Mesendoderm (in vitro differentiated cells): ENCODE measurements at regions not wholly inside any gene's neighbourhood (a gene's known extent, or its start where the extent isn't known, plus 50 kb on each side); places are given as distances from the start of the nearest gene placed in this dataset.

ENCODE experiments used
- DNase-seq: peaks from one replicate; pipeline ENCODE4 v3.0.0; 2013
- H2AK5ac ChIP-seq: 2 replicates; pipeline ENCODE4 v1.6.1; 2013; ENCODE audit warnings: low read length, inconsistent platforms
- H2BK120ac ChIP-seq: 2 replicates; pipeline ENCODE4 v1.6.1; 2013; ENCODE audit warnings: low read depth, mild to moderate bottlenecking, low read length, moderate library complexity, mixed read lengths
- H2BK15ac ChIP-seq: replicated peaks from 2 replicates; pipeline ENCODE4 v1.6.1; 2013; ENCODE audit warnings: low read depth, mild to moderate bottlenecking, moderate library complexity
- H2BK5ac ChIP-seq: 2 replicates; pipeline ENCODE4 v1.6.1; 2013; ENCODE audit warnings: low read length, inconsistent platforms
- H3K18ac ChIP-seq: 2 replicates; pipeline ENCODE4 v1.6.1; 2013; ENCODE audit warnings: mild to moderate bottlenecking, low read length, mixed read lengths
- H3K23ac ChIP-seq: one replicate; pipeline ENCODE4 v1.6.1; 2013; ENCODE audit warnings: low read length
- H3K27ac ChIP-seq: 2 replicates; pipeline ENCODE4 v1.5.1; 2013; ENCODE audit warnings: low read depth, mild to moderate bottlenecking, inconsistent platforms, low read length, moderate library complexity
- H3K27me3 ChIP-seq: 2 replicates; pipeline ENCODE4 v1.6.1; 2013; ENCODE audit warnings: low read length, control low read depth, mild to moderate bottlenecking, inconsistent platforms; ENCODE audit not compliant: insufficient read depth, poor library complexity
- H3K36me3 ChIP-seq: 2 replicates; pipeline ENCODE4 v1.6.1; 2013; ENCODE audit warnings: low read length, inconsistent platforms; ENCODE audit not compliant: control insufficient read depth, insufficient read depth
- H3K4ac ChIP-seq: one replicate; pipeline ENCODE4 v1.6.1; 2013; ENCODE audit warnings: low read depth, mild to moderate bottlenecking, low read length, moderate library complexity
- H3K4me1 ChIP-seq: 2 replicates; pipeline ENCODE4 v1.6.1; 2013; ENCODE audit warnings: low read depth, low read length, inconsistent platforms; ENCODE audit not compliant: control insufficient read depth
- H3K4me2 ChIP-seq: 2 replicates; pipeline ENCODE4 v1.6.1; 2013; ENCODE audit warnings: low read length
- H3K4me3 ChIP-seq: 2 replicates; pipeline ENCODE4 v1.5.1; 2013; ENCODE audit warnings: mild to moderate bottlenecking, low read length
- H3K56ac ChIP-seq: one replicate; pipeline ENCODE4 v1.6.1; 2013; ENCODE audit warnings: low read length
- H3K79me1 ChIP-seq: 2 replicates; pipeline ENCODE4 v1.6.1; 2013; ENCODE audit warnings: low read length, inconsistent platforms
- H3K79me2 ChIP-seq: 2 replicates; pipeline ENCODE4 v1.6.1; 2013; ENCODE audit warnings: mild to moderate bottlenecking, low read length; ENCODE audit not compliant: control insufficient read depth, insufficient read depth
- H3K9ac ChIP-seq: 2 replicates; pipeline ENCODE4 v1.6.1; 2013; ENCODE audit warnings: low read length, inconsistent platforms
- H4K5ac ChIP-seq: one replicate; pipeline ENCODE4 v1.6.1; 2013; ENCODE audit warnings: low read length
- H4K8ac ChIP-seq: one replicate; pipeline ENCODE4 v1.6.1; 2013; ENCODE audit warnings: low read depth, mild to moderate bottlenecking, control low read depth, low read length, moderate library complexity
- WGBS: extraction: QIAGEN DNeasy Blood & Tissue Kit; methylation state at CpG from one replicate; pipeline ENCODE4 v1.1.7; 2013; ENCODE audit warnings: low lambda C conversion rate, missing lambda C conversion rate; ENCODE audit not compliant: insufficient coverage; ENCODE audit errors: extremely low coverage; 5-methylcytosine and 5-hydroxymethylcytosine counted together

- H3K23ac ChIP-seq = no peak overlapping the region
- no peak overlapping the region for H3K4me3 ChIP-seq
- H3K9ac ChIP-seq = no peak overlapping the region
- H2AK5ac ChIP-seq = no peak overlapping the region
- H2BK120ac ChIP-seq = no peak overlapping the region
- no peaks in the 10 kb centered on the region for H3K79me2 ChIP-seq
- H3K36me3 ChIP-seq = no peaks in the 10 kb centered on the region
- no peak overlapping the region for H2BK15ac ChIP-seq
- no peak overlapping the region for H3K27ac ChIP-seq
- no peak overlapping the region for H4K8ac ChIP-seq
- no peak for DNase-seq
- no peak overlapping the region for H4K5ac ChIP-seq
- no peaks in the 10 kb centered on the region for H3K27me3 ChIP-seq
- no peak overlapping the region for H3K56ac ChIP-seq
- H3K4ac ChIP-seq = no peak overlapping the region
- H3K79me1 ChIP-seq = no peaks in the 10 kb centered on the region
- H3K4me1 ChIP-seq = no peaks in the 10 kb centered on the region
- no peak overlapping the region for H2BK5ac ChIP-seq
- no CpG with 5 or more reads among the region's 5 CpGs for WGBS
- H3K18ac ChIP-seq = no peak overlapping the region
- no peak overlapping the region for H3K4me2 ChIP-seq
Measured at GRCh38 chr18:8489761-8490160, 119.5 kb upstream of the RAB12 start.

- DNase-seq = no peak
- Histone ChIP-seq H4K5ac (no peak overlapping the region), H3K79me1 (no peaks in the 10 kb centered on the region), H2BK5ac (no peak overlapping the region), H3K27ac (no peak overlapping the region), H3K23ac (no peak overlapping the region), H3K4me3 (no peak overlapping the region), H3K36me3 (no peaks in the 10 kb centered on the region), H2AK5ac (no peak overlapping the region), H4K8ac (no peak overlapping the region), H3K4me2 (no peak overlapping the region), H3K9ac (no peak overlapping the region), H3K27me3 (no peaks in the 10 kb centered on the region), H3K79me2 (no peaks in the 10 kb centered on the region), H3K4ac (no peak overlapping the region), H2BK120ac (no peak overlapping the region), H3K18ac (no peak overlapping the region), H2BK15ac (no peak overlapping the region), H3K4me1 (no peaks in the 10 kb centered on the region), H3K56ac (no peak overlapping the region)
- no CpG with 5 or more reads among the region's 4 CpGs for WGBS
Measured at GRCh38 chr18:8491516-8491915, 117.7 kb upstream of the RAB12 start.

- no peaks in the 10 kb centered on the region for H3K36me3 ChIP-seq
- H3K4ac ChIP-seq = no peak overlapping the region
- no peak overlapping the region for H3K56ac ChIP-seq
- no peak overlapping the region for H2BK5ac ChIP-seq
- H2BK15ac ChIP-seq = no peak overlapping the region
- DNase-seq = no peak
- no peak overlapping the region for H3K4me3 ChIP-seq
- no CpG with 5 or more reads among the region's 4 CpGs for WGBS
- no peak overlapping the region for H3K23ac ChIP-seq
- no peak overlapping the region for H3K27ac ChIP-seq
- no peak overlapping the region for H3K4me2 ChIP-seq
- H2BK120ac ChIP-seq = no peak overlapping the region
- H3K18ac ChIP-seq = no peak overlapping the region
- no peak overlapping the region for H4K8ac ChIP-seq
- H3K79me1 ChIP-seq = no peaks in the 10 kb centered on the region
- H3K27me3 ChIP-seq = no peaks in the 10 kb centered on the region
- no peak overlapping the region for H3K9ac ChIP-seq
- H4K5ac ChIP-seq = no peak overlapping the region
- no peaks in the 10 kb centered on the region for H3K79me2 ChIP-seq
- no peaks in the 10 kb centered on the region for H3K4me1 ChIP-seq
- no peak overlapping the region for H2AK5ac ChIP-seq
Measured at GRCh38 chr18:8493141-8493540, 116.1 kb upstream of the RAB12 start.

- Histone ChIP-seq H3K18ac (no peak overlapping the region), H3K23ac (no peak overlapping the region), H2BK15ac (no peak overlapping the region), H3K56ac (peak overlapping the region; percentile 25), H3K27ac (no peak overlapping the region), H3K9ac (no peak overlapping the region), H3K27me3 (no peaks in the 10 kb centered on the region), H2BK5ac (no peak overlapping the region), H3K4me2 (no peak overlapping the region), H2BK120ac (no peak overlapping the region), H4K8ac (no peak overlapping the region), H2AK5ac (no peak overlapping the region), H3K36me3 (no peaks in the 10 kb centered on the region), H3K79me2 (no peaks in the 10 kb centered on the region), H4K5ac (no peak overlapping the region), H3K4ac (no peak overlapping the region), H3K4me3 (no peak overlapping the region), H3K79me1 (no peaks in the 10 kb centered on the region), H3K4me1 (no peaks in the 10 kb centered on the region)
- DNase-seq = peak; percentile 29
- no CpG with 5 or more reads among the region's 9 CpGs for WGBS
Measured at GRCh38 chr18:8496186-8496585, 113.1 kb upstream of the RAB12 start.

- H3K27ac ChIP-seq = no peak overlapping the region
- no peak overlapping the region for H3K23ac ChIP-seq
- H2AK5ac ChIP-seq = no peak overlapping the region
- no peaks in the 10 kb centered on the region for H3K27me3 ChIP-seq
- H2BK5ac ChIP-seq = no peak overlapping the region
- H3K18ac ChIP-seq = no peak overlapping the region
- no peak overlapping the region for H4K5ac ChIP-seq
- no peak for DNase-seq
- H4K8ac ChIP-seq = no peak overlapping the region
- H3K36me3 ChIP-seq = no peaks in the 10 kb centered on the region
- H2BK15ac ChIP-seq = no peak overlapping the region
- no CpG with 5 or more reads among the region's 4 CpGs for WGBS
- H3K9ac ChIP-seq = no peak overlapping the region
- no peaks in the 10 kb centered on the region for H3K79me2 ChIP-seq
- no peak overlapping the region for H3K56ac ChIP-seq
- H3K4me3 ChIP-seq = no peak overlapping the region
- no peaks in the 10 kb centered on the region for H3K4me1 ChIP-seq
- no peaks in the 10 kb centered on the region for H3K79me1 ChIP-seq
- H3K4me2 ChIP-seq = no peak overlapping the region
- no peak overlapping the region for H2BK120ac ChIP-seq
- H3K4ac ChIP-seq = no peak overlapping the region
Measured at GRCh38 chr18:8498905-8499304, 110.3 kb upstream of the RAB12 start.

GRCh38 chr18:8499810-8500675, 109.2 kb upstream of the RAB12 start:
- Histone ChIP-seq H4K5ac (no peak overlapping the region), H3K9ac (no peak overlapping the region), H3K56ac (no peak overlapping the region), H2BK15ac (no peak overlapping the region), H3K4me3 (no peak overlapping the region), H4K8ac (no peak overlapping the region), H3K79me2 (no peaks in the 10 kb centered on the region), H3K23ac (no peak overlapping the region), H2AK5ac (no peak overlapping the region), H2BK120ac (no peak overlapping the region), H3K79me1 (no peaks in the 10 kb centered on the region), H3K36me3 (no peaks in the 10 kb centered on the region), H3K18ac (no peak overlapping the region), H3K27me3 (no peaks in the 10 kb centered on the region), H3K4me2 (no peak overlapping the region), H2BK5ac (no peak overlapping the region), H3K4me1 (no peaks in the 10 kb centered on the region), H3K27ac (no peak overlapping the region), H3K4ac (no peak overlapping the region)
- no peak for DNase-seq
- WGBS = no CpG with 5 or more reads among the region's 8 CpGs
